Left hindlimb (tissue), 1 donor: ENCODE measurements at regions not wholly inside any gene's neighbourhood (a gene's known extent, or its start where the extent isn't known, plus 50 kb on each side); places are given as distances from the start of the nearest gene placed in this dataset.

Source experiments
- DNase-seq: peaks from one replicate; pipeline ENCODE4 v3.0.0-alpha.2; 2018

DNA sequence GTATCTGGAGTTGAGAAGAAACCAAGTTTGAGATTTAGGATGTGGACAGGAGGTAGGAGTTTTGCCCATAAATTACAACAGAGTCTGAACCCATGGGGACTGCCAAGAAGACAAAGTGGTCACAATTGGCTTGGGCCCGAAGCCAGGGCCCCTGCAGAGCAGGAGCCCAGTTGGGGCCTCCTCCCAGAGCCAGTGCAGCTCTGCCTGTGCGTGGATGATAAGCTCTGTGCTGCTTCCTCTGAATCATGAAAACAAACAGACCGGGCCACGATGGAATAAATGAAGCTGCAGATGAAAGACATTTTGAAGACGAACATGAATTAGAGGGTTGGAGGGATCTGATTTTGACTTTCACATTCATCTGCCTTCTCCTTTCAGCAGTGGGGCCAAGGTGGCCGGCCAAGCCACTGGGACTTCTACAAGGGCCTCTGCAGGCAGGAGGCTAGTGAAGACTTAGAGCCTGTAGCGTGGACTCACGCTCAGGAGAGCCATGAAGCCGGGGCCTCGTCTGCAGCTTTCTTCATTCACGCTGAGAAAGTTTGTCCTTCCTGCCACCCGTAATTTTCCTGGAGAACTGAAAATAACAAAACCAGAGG, 156.8 kb upstream of the LYZL1 start:
- no peak for DNase-seq

GRCh38 chr10:29132551-29133111, 156.2 kb upstream of the LYZL1 start:
- no peak for DNase-seq

- no peak for DNase-seq
These were observed 153.5 kb upstream of the LYZL1 start for GRCh38 chr10:29135337-29135736.

- no peak for DNase-seq
These were observed 152.5 kb upstream of the LYZL1 start for GRCh38 chr10:29136411-29136810.

- DNase-seq: no peak
These were observed 148.7 kb upstream of the LYZL1 start for GRCh38 chr10:29140151-29140550.

DNA sequence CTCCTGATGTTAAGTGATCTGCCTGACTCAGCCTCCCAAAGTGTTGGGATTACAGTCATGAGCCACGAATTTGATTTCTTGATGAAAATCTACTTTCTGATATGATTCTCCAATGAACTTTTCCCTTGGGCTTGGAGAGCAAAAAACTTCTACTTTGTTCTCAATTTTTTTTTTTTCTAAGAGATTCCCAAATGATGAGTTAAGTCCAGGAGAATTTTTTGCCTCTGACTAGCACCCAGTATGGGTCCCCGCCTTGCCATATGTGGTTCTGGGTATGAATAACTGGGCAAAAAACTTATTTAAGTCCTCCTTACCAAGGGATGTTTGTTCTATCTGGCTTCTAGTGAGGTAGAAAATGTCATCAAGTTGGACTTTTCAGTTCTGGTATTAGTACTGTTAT, 147.9 kb upstream of the LYZL1 start:
- DNase-seq: no peak

- DNase-seq: no peak
These were observed 147.1 kb upstream of the LYZL1 start for GRCh38 chr10:29141761-29142160.

GRCh38 chr10:29142516-29143314, 146.2 kb upstream of the LYZL1 start:
- DNase-seq: no peak

GRCh38 chr10:29144126-29144525, 144.7 kb upstream of the LYZL1 start:
- no peak for DNase-seq

DNA sequence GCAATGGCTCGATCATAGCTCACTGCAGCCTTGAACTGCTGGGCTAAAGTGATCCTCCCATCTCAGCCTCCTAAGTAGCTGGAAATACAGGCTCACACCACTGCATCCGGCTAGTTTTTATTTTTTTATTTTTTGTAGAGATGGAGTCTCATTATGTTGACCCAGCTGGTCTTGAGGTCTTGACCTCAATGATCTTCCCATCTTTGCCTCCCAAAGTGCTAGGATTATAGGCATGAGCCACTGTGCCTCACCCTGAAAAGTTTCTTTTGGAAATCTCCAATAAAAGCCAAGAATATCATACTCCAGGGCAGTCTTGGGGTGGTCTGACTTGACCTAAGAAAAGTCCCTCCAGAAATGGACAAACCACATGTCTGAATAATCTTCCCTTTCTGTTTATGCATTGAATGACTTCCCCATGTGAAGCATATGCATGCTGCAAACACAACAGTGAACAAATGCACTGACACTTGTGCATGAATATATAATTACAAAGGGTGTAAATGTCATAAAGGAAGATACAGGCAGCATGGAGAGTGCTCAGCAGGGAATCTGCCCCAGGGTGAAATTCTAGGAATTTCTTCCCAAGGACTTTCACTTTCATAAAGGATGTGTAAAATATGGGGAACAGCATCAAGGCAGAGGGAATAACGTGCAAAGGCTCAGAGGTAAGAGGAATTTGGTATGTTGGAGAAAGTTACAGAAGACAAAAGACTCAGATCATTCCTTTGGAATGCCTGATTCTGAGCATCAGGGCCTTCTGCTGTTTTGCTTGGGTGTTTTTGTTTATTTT, 142.4 kb upstream of the LYZL1 start:
- no peak for DNase-seq

GRCh38 chr10:29150010-29150409, 138.9 kb upstream of the LYZL1 start:
- DNase-seq: peak; percentile 48

DNA sequence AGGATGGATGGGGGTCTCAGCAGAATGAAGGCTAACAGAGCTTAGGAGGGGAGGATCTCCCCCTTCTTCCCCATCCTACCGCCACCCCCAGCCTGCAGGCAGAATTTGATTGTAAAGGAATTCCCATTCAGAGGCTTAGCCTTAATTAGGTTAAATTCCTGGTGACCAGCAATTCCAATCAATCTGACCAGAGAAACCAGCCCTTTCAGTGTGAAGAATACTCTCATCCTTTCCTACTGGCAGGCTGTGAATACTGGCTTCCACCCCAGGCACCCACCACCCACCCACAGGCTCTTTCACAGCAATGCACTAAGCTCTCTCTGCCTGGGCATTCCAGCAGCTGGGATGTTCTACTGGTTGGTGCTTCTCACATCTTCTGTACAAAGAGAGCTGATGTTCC, 137.9 kb upstream of the LYZL1 start:
- DNase-seq: no peak

- no peak for DNase-seq
These were observed 131.5 kb upstream of the LYZL1 start for GRCh38 chr10:29157321-29157720.

- DNase-seq: no peak
These were observed 130.8 kb upstream of the LYZL1 start for GRCh38 chr10:29158066-29158465.

DNA sequence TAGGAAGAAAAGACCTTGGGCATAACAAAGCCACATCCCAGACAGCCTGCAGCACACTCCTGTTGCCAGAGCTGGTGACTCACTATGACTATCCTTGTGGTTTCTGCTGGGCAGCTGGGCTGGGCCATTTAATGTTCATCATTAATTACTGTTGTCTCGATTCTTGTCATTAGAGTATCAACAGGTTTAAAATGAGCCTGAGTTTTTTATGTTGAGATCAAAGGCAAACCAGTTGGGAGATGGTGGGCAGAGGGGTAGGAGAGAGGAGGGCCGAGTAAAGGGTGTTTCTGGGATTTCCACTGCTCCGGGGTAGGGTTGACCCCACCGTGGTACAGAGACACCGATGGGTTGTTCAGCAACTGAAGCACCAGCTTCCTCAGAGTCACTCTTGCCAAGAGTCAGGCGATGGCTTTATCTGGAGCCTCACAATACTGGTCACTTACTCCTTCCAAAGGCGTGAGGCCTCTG, 128.7 kb upstream of the LYZL1 start:
- no peak for DNase-seq

GRCh38 chr10:29163746-29164145, 125.1 kb upstream of the LYZL1 start:
- no peak for DNase-seq

- DNase-seq: no peak
These were observed 122.2 kb upstream of the LYZL1 start for GRCh38 chr10:29166713-29167112.

DNA sequence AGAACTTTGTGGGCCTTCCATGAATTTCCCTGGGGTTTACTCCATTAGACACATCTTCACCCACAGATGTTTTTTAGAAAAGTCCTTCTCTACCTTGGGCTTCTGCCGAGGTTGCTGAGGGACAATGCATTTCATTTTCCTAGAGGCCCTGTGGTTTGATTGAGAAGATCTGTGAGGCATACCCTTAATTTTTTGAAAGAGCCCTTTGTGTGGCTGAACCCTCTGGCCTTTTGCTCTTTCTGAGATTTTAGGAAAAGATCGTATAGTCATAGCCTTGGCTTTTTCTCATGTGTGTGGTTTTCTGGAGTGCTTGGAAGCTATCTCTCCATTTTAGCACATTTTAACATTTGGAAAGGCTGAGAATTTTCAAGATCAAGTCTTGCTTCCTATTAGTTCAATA, 119.8 kb upstream of the LYZL1 start:
- no peak for DNase-seq

GRCh38 chr10:29171717-29172116, 117.2 kb upstream of the LYZL1 start:
- DNase-seq: no peak

GRCh38 chr10:29174389-29174788, 114.5 kb upstream of the LYZL1 start:
- DNase-seq: no peak

DNA sequence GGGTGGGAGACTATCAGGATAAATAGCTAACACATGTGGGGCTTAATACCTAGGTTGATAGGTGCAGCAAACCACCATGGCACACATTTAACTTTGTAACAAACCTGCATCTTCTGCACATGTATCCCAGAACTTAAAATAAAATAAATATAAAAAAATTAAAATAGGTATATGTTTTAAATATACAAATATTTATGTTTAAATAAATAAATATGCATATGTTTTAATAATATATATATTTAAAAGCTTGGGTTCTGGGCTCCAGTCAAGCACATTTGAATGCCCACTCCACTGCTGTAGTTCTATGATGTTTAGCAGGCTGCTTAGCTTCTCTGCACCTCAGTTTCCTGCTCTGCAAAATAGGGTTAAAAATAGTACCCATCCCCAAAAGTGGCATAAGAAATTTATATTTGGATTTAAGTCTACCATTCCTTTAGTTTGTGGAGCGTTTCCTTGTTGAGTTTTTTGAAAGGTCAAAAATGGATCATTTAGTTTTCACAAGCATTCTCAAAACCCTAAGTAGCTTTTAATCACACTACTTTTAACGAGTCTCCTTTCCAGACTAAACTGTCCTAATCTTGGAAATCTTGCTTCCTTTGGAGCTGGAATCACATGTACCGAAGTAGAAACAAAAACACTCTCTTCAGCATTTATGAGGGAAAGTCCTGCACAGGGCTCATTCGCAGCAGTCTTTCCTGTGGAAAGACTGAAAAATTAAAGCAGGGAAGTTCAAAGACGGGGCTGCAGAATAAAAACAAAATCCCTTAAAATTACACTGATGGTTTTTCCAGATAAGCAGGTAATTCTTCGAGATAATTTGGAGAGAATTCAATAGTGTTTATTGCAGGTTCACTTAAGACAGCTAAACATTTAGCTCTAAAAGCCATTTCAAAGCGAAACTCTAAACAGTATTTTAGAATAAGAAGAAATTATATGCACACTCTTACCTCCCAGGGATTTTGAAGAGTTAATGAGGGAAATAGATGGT, 111.7 kb upstream of the LYZL1 start:
- DNase-seq: no peak

- DNase-seq: no peak
These were observed 106.9 kb upstream of the LYZL1 start for GRCh38 chr10:29181936-29182335.
